ENCODE measurements at regions not wholly inside any gene's neighbourhood (a gene's known extent, or its start where the extent isn't known, plus 50 kb on each side); places are given as distances from the start of the nearest gene placed in this dataset.

- Mint-ChIP-seq H3K27me3 (ENCODE audit: insufficient read depth, unreplicated experiment) (no peaks in the 10 kb centered on the region), H3K36me3 (ENCODE audit: insufficient read depth, unreplicated experiment) (no peaks in the 10 kb centered on the region), H3K27ac (ENCODE audit: low read depth, unreplicated experiment) (no peak overlapping the region), H3K4me1 (ENCODE audit: insufficient read depth, unreplicated experiment) (no peaks in the 10 kb centered on the region), H3K9me3 (ENCODE audit: unreplicated experiment) (no peaks in the 10 kb centered on the region), H3K4me3 (ENCODE audit: unreplicated experiment) (no peak overlapping the region)
- BruUV-seq (replicated peaks) = no TSS peak
- ChIA-PET POLR2A (no interaction called here), CTCF (interaction anchor here (0.5 kb wide), 1 partner anchor 18 kb away, joined by 4 read pairs; no protein-coding TSS in a partner anchor)
- no peak for DNase-seq (ENCODE audit: unreplicated experiment)
- intact Hi-C loops (cut with micrococcal nuclease) = no loop called here
- no peak for TF ChIP-seq CTCF (IDR thresholded peaks at IDR 0.05; ENCODE audit: unreplicated experiment)
Observed at GRCh38 chr5:103827976-103828375, 265.4 kb upstream of the NUDT12 start.

- TF ChIP-seq CTCF (IDR thresholded peaks at IDR 0.05; ENCODE audit: unreplicated experiment) = no peak
- ChIA-PET POLR2A (no interaction called here), CTCF (interaction anchor here (0.6 to 3.5 kb wide), 3 partner anchors 11 to 33 kb away, joined by 4 to 12 read pairs (median 4); no protein-coding TSS in a partner anchor)
- no TSS peak for BruUV-seq (replicated peaks)
- Mint-ChIP-seq H3K4me1 (ENCODE audit: insufficient read depth, unreplicated experiment) (no peaks in the 10 kb centered on the region), H3K4me3 (ENCODE audit: unreplicated experiment) (no peak overlapping the region), H3K27ac (ENCODE audit: low read depth, unreplicated experiment) (no peak overlapping the region), H3K27me3 (ENCODE audit: insufficient read depth, unreplicated experiment) (no peaks in the 10 kb centered on the region), H3K9me3 (ENCODE audit: unreplicated experiment) (no peaks in the 10 kb centered on the region), H3K36me3 (ENCODE audit: insufficient read depth, unreplicated experiment) (no peaks in the 10 kb centered on the region)
- DNase-seq (ENCODE audit: unreplicated experiment) = peak; percentile 6
- intact Hi-C loops (cut with micrococcal nuclease) = no loop called here
Observed at GRCh38 chr5:103821361-103821760, 258.8 kb upstream of the NUDT12 start.

DNA sequence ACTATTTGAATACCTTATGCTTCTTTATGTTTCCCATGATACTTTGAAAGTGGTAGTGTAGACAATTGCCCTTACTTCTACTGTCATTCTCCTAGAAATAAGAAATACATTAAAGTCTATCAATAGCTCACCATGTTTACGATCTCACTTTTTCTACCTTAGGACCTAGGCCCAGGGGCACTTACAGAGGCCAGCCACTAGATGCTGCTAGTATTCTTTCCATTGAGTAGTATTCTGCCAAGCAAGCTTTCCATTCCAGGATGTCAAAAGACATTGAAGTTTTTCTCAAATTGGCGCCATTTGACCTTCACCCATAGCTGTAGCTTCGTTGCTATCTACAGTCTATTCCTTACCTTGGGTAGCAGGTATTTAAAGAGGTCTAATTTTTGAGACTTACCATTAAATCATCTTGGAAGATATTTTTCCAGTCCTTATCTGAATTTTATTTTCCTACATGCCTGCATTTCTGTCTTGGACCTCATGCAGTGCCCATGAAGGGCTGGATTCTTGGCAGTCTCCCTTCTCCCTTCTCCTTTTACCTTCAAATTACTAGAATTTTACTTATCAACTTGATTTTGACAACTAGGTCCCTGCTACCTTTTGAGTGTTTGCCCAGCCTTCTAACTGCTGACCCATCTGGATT, 246.0 kb upstream of the NUDT12 start:
- peak; percentile 88 for TF ChIP-seq CTCF (IDR thresholded peaks at IDR 0.05; ENCODE audit: unreplicated experiment)
- intact Hi-C loops (cut with micrococcal nuclease) = loop anchor here (1.0 kb wide), 3 partner anchors 221 to 605 kb away; no protein-coding TSS in a partner anchor

GRCh38 chr5:103804711-103805110, 242.1 kb upstream of the NUDT12 start:
- ChIA-PET POLR2A (no interaction called here), CTCF (interaction anchor here (0.6 to 1.4 kb wide), 6 partner anchors 218 to 1331 kb away, joined by 3 to 6 read pairs (median 3); no protein-coding TSS in a partner anchor)
- no peak for TF ChIP-seq CTCF (IDR thresholded peaks at IDR 0.05; ENCODE audit: unreplicated experiment)
- no peaks in the 10 kb centered on the region for H3K27me3 Mint-ChIP-seq (ENCODE audit: insufficient read depth, unreplicated experiment)
- H3K27ac Mint-ChIP-seq (ENCODE audit: low read depth, unreplicated experiment) = no peak overlapping the region
- H3K36me3 Mint-ChIP-seq (ENCODE audit: insufficient read depth, unreplicated experiment) = no peaks in the 10 kb centered on the region
- peaks cover 5% of the 10 kb centered on the region for H3K4me1 Mint-ChIP-seq (ENCODE audit: insufficient read depth, unreplicated experiment)
- intact Hi-C loops (cut with micrococcal nuclease) = no loop called here
- H3K9me3 Mint-ChIP-seq (ENCODE audit: unreplicated experiment) = no peaks in the 10 kb centered on the region
- no peak for DNase-seq (ENCODE audit: unreplicated experiment)
- no TSS peak for BruUV-seq (replicated peaks)
- H3K4me3 Mint-ChIP-seq (ENCODE audit: unreplicated experiment) = no peak overlapping the region

More for the DNA sequence above, 246.0 kb upstream of the NUDT12 start:
- no peaks in the 10 kb centered on the region for H3K27me3 Mint-ChIP-seq (ENCODE audit: insufficient read depth, unreplicated experiment)
- no peak overlapping the region for H3K4me3 Mint-ChIP-seq (ENCODE audit: unreplicated experiment)
- H3K36me3 Mint-ChIP-seq (ENCODE audit: insufficient read depth, unreplicated experiment) = no peaks in the 10 kb centered on the region
- CTCF ChIA-PET = interaction anchor here (0.6 to 4.3 kb wide), 32 partner anchors 9 to 1153 kb away, joined by 3 to 32 read pairs (median 3); no protein-coding TSS in a partner anchor
- H3K27ac Mint-ChIP-seq (ENCODE audit: low read depth, unreplicated experiment) = no peak overlapping the region
- POLR2A ChIA-PET = no interaction called here
- DNase-seq (ENCODE audit: unreplicated experiment) = peak; percentile 57
- BruUV-seq (replicated peaks) = no TSS peak
- H3K9me3 Mint-ChIP-seq (ENCODE audit: unreplicated experiment) = no peaks in the 10 kb centered on the region
- no peaks in the 10 kb centered on the region for H3K4me1 Mint-ChIP-seq (ENCODE audit: insufficient read depth, unreplicated experiment)

Data from MCF 10A (cell line).